Non-pigmented ciliary epithelial cell (primary cell): ENCODE measurements at regions not wholly inside any gene's neighbourhood (a gene's known extent, or its start where the extent isn't known, plus 50 kb on each side); places are given as distances from the start of the nearest gene placed in this dataset.

ENCODE experiments used
- DNase-seq: peaks from one replicate; pipeline ENCODE4 v3.0.0-alpha.2; 2010; ENCODE audit warnings: low read depth

DNA sequence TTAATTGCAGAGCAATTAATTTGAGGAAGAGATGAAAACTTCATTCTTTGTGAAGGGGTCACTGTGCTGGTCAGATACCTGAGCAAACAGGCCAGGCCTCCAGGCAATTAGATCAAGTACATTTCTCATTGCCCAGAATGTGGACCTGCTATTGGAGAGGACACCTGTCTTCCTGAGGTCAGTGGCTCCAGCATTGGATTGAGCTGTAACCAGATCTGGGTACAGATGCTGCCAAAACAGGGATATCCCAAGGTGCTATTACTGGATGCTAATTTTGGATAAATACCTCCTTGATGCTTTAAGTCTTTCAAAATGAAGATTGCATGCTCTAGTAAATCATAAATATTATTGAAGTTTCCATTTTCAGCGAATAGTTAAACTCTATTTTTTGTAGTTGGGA is 131.5 kb downstream of the FAM161A start:
- DNase-seq: no peak

DNA sequence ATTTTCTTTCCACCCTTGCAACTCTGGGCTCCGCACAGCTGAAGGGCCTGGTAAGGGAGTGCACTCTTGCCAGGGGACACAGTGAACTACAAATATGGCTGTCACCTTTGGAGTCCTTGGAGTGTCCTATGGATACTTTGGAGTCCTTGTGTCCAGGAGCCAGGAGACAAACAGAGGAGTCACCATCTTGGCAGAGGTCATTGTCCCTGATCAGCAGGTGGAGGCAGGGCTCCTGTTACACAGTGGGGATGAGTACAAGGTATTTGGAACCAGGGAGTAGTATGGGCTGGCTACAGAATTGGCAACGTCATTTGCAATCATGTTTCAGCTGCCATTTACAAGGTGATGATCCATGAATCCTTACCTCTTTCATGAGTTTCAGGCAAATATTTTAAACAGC is 132.5 kb downstream of the FAM161A start:
- no peak for DNase-seq

DNA sequence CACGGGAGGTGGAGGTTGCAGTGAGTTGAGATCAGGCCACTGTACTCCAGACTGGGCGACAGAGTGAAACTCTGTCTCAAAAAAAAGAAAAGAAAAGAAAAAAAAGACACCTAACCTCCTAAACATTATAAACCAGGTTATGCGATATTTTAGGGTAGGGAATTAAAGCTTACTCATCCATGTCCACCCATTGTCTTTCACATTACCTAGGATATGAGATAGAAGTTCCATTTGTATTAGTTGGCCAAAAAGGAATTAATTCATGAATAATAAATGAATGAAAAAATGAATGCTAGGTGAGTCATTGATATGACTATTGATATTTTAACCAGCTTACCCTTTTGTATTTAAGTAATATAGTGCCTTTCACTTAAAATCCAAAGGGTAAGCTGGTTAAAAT is 132.9 kb downstream of the FAM161A start:
- DNase-seq: no peak

DNA sequence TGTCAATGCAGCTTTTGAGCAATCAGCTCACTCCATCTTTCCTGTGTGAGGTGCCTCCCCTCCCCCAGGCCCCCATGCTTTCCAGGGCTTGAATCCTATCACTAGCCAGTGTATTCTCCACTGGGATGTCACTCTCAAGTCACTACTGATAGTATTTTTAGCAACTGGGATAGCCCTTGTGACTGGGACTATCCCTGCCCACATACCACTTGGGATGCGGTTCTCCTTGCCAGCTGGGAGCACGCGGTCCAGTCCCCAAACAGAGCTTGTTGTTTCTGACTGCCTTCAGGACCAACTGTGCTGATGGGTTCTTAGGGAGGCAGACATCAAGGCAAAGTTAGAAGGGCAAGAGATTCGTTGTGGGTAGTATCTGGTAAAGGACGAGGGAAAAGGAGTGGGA is 134.9 kb downstream of the FAM161A start:
- DNase-seq: no peak

- no peak for DNase-seq
These were observed 138.4 kb downstream of the FAM161A start for GRCh38 chr2:61715506-61715905.

DNA sequence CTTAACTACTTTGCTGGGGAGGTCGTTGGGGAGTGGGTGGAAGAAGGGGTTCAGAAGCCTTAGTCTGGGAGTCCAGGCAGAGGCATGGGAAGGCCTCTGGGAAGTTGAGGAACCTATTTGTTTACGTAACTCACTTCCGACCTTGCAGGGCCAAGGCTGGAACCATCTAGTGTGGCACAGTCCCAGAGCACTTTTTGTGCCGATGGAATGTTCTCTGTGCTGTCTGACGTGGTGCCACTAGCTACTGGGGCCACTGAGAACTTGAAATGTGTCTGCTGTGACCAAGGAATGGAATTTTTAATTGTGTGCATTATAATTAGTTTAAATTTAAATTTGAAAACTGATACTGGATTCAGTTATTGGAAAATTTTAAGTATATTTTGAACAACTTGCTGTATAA is 139.7 kb downstream of the FAM161A start:
- DNase-seq: no peak

DNA sequence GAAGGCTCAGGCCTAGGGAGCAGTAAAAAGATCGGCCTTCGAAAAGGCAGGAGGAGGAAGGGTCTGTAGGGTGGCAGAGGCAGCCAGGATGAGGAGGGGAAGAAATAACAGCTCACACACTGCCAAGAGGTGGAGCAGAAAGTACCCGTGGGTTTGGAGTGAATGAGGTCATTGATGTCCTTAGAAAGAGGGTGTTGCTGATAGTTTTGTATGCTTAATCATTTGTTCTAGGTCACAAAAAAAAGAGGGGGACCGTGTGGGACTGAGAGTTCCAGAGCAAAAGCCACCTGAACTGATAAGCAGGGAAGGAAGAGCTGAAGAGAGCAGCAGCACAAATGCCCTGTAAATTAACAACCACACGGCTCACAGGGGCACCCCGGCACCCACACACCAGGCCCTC is 140.4 kb downstream of the FAM161A start:
- no peak for DNase-seq

DNA sequence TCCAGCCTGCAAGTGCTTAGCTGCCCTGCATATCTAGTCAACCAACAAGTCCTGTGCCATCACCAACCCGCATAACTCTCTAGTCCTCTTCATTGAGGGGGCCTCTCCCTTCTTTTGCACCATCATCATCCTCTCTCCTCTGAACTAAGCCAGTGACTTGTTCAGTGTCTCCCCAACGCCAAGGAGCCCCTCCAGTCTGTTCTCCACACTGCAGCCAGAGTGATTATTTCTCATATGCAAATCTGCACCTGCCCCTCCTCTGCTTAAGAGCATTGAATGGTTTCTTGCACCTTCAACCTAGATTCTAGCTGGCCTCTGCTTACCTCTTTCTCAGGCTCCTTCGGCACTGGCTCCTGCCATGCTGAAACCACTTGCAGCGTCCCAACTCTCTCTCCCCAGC is 141.8 kb downstream of the FAM161A start:
- no peak for DNase-seq

DNA sequence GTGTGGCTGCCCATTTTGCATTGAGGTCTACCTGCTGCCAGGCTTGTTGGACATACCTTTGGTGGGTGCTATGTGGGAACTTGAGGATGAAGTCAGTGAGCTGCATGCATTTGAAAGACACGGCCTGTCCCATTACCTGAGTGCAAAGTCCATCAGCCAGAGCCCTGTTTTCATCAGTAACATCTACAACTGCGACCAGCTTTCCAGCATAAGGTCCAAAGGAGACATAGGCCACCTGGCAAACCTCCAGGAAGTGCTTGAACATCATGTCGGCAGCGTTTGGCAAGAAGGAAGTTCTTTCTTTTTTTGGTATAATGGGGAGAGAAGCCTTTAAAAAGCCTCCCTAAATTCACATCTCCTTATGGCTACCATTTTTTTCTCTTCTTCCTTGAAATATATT is 143.1 kb downstream of the FAM161A start:
- no peak for DNase-seq

DNA sequence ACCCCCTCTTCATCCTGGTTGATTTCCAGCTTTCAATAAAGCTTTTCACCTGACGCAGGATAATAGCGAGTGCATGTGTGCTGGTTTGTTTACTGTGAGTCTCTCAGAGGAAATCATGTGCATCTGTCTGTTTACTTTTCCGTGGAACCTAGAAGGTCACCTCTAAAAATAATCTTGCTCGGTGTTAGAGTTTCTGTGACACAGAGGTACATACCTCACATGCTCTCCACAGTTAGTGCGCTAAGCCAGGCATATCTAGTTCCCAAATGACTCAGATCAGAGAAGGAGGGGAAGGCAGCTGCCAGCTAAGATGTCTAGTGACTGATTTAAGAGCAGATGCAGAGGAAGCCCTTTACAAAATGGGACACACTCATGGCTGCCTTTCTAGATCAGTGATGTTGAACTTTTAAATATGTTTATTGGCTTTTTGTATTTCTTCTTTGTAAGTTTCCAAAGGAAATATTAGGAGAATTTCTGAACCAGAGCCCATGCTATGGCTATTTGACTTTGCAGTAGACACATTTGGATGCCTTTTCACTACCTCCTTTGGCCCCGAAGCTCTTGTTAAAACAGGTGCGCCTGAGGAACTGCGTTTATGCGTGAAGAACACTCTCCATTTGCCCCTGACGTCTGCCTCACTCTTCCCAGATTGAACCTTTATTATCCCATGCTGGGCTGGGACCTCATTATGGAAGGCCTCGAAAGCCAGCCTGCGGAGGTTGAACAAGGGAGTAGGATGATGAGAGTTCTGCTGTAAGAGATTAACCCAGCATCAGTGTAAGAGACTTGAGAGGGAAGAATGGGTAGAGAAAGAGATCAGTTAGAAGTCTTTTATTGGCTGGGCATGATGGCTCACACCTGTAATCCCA is 145.6 kb downstream of the FAM161A start:
- peak; percentile 50 for DNase-seq

DNA sequence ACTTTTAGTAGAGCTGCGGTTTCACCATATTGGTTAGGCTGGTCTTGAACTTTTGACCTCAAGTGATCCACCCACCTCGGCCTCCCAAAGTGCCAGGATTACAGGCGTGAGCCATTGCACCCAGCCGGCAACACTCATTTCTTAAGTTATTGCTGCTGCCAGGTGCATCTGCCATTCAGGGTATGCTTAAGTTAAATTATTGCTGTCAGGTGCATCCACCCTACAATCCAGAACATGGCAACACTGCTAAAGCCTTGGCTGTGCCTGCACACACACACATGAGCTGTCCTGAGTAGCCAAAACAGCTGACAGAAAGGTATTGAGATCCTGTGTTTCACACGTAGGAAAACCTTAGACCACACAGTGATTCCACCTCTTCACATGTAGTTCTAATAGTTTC is 148.2 kb downstream of the FAM161A start:
- no peak for DNase-seq

GRCh38 chr2:61704364-61704763 is 149.5 kb downstream of the FAM161A start:
- no peak for DNase-seq

- DNase-seq: no peak
These were observed 151.8 kb downstream of the FAM161A start for GRCh38 chr2:61702088-61702467.

DNA sequence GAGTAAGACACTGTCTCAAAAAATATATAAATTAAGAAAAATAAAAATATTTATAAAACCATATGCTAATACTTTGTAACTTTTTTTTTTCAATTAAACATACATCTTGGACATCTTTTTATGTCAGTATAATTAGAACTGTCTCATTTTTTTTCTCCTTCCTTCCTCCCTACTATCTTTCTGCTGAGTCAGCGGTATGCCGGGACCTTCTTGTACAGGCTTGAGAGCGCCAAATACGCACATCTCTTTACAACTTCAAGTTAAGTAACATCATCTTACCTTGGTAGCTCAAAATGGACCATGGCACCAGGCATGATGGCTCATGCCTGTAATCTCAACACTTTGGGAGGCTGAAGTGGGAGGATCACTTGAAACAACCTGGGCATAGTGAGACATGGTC is 153.4 kb downstream of the FAM161A start:
- no peak for DNase-seq

DNA sequence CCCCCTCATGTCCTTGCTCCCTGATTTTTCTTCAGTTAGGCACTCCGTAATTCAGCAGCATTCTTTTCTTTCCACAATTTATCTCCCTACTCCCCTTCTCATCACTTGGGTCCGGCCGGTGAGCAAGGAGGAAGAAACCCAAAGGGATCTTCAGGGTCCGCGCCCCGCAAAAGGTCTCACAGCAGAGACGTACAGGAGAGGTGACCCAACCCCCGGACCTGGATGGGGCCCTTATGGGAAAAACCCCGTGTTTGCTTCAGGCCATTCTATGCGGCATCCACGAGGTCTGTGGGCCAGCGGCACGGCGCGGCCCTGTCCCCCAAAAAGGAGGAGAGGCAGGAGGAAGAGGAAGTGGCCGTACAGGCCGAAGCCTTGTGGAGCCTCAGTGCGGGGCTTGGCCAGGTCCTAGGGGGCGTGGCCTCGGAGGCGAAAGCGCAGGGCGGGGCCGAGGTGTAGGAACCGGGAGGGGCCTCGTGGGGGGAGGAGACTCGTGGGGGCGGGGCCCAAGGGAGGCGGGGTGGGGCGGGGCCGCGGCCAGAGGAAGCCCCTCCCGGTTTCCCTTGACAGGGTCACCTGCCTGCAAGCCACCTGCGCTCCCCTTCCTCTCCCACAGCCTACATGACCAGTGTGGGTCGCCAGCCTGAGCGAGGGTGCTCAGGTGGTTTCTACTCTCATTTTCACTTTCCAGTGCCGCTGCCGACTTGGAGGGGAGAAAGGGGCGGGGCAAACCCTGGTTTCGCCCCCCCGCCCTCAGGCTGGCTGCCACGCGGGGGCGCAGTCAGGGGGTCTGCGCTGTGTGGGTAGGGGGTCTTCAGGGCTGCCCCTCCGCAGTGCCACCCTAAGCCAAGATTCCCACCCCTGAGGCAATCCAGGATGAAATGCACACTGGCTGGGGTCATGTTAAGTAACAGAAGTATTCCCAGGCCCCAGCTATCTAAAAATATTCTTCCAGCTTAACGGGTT is 156.4 kb upstream of the XPO1 start:
- DNase-seq: peak; percentile 40

- no peak for DNase-seq
These were observed 155.6 kb upstream of the XPO1 start for GRCh38 chr2:61693744-61694143.

DNA sequence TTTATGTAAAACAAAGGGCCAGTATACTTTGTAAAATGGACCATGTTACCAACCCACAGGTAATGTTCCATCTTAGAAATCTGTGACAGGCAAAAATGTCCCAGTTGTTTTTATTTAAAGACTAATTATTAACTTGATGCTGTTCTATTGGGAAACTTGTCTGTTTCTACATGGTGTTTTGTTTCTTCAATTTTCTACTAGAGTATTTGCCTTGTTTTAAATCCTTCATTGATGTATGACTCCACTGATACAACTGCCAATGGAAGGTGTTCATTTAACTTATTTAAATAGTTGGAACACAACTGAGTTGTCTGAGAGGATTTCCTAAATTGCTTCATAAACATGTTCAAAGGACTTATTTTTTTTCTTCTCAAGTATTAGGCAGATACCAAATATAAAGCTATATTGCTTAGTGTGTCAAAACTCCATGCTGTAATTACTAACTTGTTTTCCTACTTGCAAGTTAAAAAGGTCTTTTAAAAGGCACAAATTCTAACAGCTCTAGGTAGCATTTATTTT is 152.0 kb upstream of the XPO1 start:
- no peak for DNase-seq

GRCh38 chr2:61689568-61689967 is 151.4 kb upstream of the XPO1 start:
- DNase-seq: no peak

GRCh38 chr2:61688369-61689334 is 150.5 kb upstream of the XPO1 start:
- DNase-seq: no peak

GRCh38 chr2:61679096-61679495 is 140.9 kb upstream of the XPO1 start:
- no peak for DNase-seq

DNA sequence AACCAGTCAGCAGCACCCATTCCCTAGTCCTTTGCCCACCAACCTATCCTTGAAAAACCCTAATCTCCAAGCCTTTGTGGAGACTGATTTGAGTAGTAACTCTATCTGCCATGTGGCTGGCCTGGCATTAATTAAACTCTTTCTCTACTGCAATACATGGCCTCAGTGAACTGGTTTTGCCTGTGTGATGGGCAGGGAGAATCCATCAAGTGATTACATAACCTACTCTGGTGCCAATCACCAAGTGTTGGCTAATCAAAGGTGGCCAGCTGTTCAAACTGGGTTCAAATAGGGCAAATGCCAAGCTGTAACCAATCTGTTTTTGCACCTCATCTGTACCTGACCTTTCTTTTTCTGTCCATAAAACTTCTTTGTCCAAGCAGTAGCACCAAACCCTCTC is 139.8 kb upstream of the XPO1 start:
- no peak for DNase-seq

DNA sequence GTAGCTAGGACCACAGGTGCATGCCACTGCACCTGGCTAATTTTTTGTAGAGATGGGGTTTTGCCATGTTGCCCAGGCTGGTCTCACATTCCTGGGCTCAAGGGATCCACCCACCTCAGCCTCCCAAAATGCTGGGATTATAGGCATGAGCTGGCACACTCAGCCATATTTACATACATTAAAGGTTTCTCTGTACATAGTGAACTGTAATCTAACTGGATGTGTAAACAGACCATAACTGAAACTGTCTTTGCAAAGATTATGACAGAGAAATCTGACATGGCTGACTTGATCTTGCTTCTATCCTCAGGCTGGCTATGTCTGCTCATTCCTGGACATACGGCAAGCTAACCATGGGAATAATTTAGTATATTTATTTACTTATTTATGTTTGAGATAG is 139.2 kb upstream of the XPO1 start:
- no peak for DNase-seq
